DND-41 (cell line): ENCODE measurements at regions not wholly inside any gene's neighbourhood (a gene's known extent, or its start where the extent isn't known, plus 50 kb on each side); places are given as distances from the start of the nearest gene placed in this dataset.

Experiments used
- ATAC-seq: fragments of 200-7000 bp; cut with Tn5 transposase; 3 replicates; pipeline ENCODE4 v1.9.1; 2021; ENCODE audit warnings: low read depth; ENCODE audit not compliant: insufficient read depth
- DNase-seq: peaks from one replicate; pipeline ENCODE4 v3.0.0-alpha.2; 2020
- H2AFZ ChIP-seq: 2 replicates; pipeline ENCODE4 v1.6.0; 2012; ENCODE audit warnings: low read depth, low read length
- H3K27ac ChIP-seq: 2 replicates; pipeline ENCODE4 v1.5.1; 2012; ENCODE audit warnings: low read length, inconsistent platforms
- H3K27me3 ChIP-seq: fragments of 200-600 bp; sonication (generic); 2 replicates; pipeline ENCODE4 v1.6.0; 2012; ENCODE audit warnings: low read length, mild to moderate bottlenecking, inconsistent platforms; ENCODE audit not compliant: insufficient read depth, poor library complexity
- H3K36me3 ChIP-seq: 2 replicates; pipeline ENCODE4 v1.5.1; 2012; ENCODE audit warnings: low read length, inconsistent platforms; ENCODE audit not compliant: insufficient read depth
- H3K4me1 ChIP-seq: 2 replicates; pipeline ENCODE4 v1.5.1; 2012; ENCODE audit warnings: mild to moderate bottlenecking, low read length; ENCODE audit not compliant: insufficient read depth
- H3K4me2 ChIP-seq: 2 replicates; pipeline ENCODE4 v1.6.0; 2012; ENCODE audit warnings: mild to moderate bottlenecking, moderate library complexity, low read length, inconsistent platforms; ENCODE audit not compliant: insufficient read depth
- H3K4me3 ChIP-seq, 2 experiments: fragments of 200-600 bp in 1 of 2; shearing (Covaris generic) in 1 of 2; 2 replicates each; pipeline ENCODE4 v1.5.1; 2012 to 2016; ENCODE audit warnings: inconsistent platforms in 2 of 2, low read length in 2 of 2, mild to moderate bottlenecking in 2 of 2, low read depth in 1 of 2, moderate library complexity in 1 of 2
- H3K79me2 ChIP-seq: 2 replicates; pipeline ENCODE4 v1.6.0; 2012; ENCODE audit warnings: low read length, inconsistent platforms; ENCODE audit not compliant: insufficient read depth
- H3K9ac ChIP-seq: 2 replicates; pipeline ENCODE4 v1.6.0; 2012; ENCODE audit warnings: low read depth, mild to moderate bottlenecking, inconsistent platforms, low read length, moderate library complexity
- H3K9me3 ChIP-seq: 2 replicates; pipeline ENCODE4 v1.5.1; 2012; ENCODE audit warnings: low read length, moderate library complexity, mild to moderate bottlenecking, inconsistent platforms; ENCODE audit not compliant: insufficient read depth, severe bottlenecking
- H4K20me1 ChIP-seq: 2 replicates; pipeline ENCODE4 v1.6.0; 2012; ENCODE audit warnings: low read length; ENCODE audit not compliant: insufficient read depth
- CTCF ChIP-seq: IDR thresholded peaks from 2 replicates; pipeline ENCODE4 v1.5.1; 2012; ENCODE audit warnings: borderline replicate concordance, low read length, moderate library complexity, mild to moderate bottlenecking; ENCODE audit not compliant: poor library complexity, severe bottlenecking; ENCODE audit errors: extremely low read depth
- EZH2 ChIP-seq: IDR thresholded peaks from 3 replicates; pipeline ENCODE4 v1.6.1; 2012; ENCODE audit warnings: borderline replicate concordance, low read depth, mild to moderate bottlenecking, moderate library complexity, low read length, inconsistent platforms; ENCODE audit not compliant: severe bottlenecking

DNA sequence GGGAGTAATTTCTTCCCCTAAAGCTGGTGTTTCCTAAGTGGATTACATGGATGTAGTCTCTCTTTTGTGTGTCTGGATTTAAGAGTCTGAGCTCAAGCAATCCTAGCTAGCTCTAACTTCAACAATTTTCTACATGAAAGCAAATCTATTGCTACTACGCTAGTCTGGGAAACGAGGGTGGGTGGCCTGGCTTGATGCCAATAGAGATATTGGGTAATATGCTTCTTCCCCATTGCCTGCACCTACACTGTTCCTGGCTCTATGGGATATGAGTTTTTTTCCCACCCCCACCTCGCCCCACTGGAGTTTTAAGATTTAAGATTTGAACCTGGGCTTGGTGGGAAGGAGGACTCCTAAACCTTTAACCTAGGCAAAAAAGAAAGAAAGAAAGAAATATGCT, 158.8 kb downstream of the RBM46 start:
- Histone ChIP-seq H3K4me2 (no peak overlapping the region), H4K20me1 (no peaks in the 10 kb centered on the region), H3K9ac (no peak overlapping the region), H3K27me3 (no peaks in the 10 kb centered on the region), H3K4me3 (no peak overlapping the region), H3K9me3 (no peaks in the 10 kb centered on the region), H2AFZ (no peak overlapping the region), H3K36me3 (no peaks in the 10 kb centered on the region), H3K4me1 (no peaks in the 10 kb centered on the region), H3K27ac (no peak overlapping the region), H3K79me2 (no peaks in the 10 kb centered on the region)
- TF ChIP-seq EZH2 (no peak), CTCF (no peak)
- DNase-seq (no peak), ATAC-seq (no peak)

DNA sequence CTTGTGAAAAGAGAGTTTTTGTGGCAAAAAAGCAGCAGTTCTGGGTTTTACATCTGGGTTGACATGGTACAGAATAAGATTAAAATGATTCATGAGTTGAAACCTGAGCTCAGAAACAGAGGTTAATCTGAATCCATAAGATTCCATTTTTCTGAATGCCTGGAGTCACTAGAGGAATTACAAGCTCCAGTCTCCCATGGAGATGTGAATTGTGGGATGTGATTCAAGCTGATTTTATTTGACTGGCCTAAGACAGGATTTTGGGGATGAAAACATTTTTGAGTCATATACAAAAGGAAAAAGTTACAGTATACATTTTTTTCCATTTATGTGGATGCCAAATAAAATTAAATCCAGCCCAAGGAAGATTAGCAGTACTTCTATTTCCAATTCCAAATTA, 161.1 kb downstream of the RBM46 start:
- H2AFZ ChIP-seq = no peak overlapping the region
- no peak for ATAC-seq

GRCh38 chr4:154944996-154945395, 163.9 kb downstream of the RBM46 start:
- Histone ChIP-seq H3K36me3 (no peaks in the 10 kb centered on the region), H4K20me1 (no peaks in the 10 kb centered on the region), H3K4me2 (no peak overlapping the region), H3K27me3 (no peaks in the 10 kb centered on the region), H3K4me3 (no peak overlapping the region), H3K79me2 (no peaks in the 10 kb centered on the region), H2AFZ (no peak overlapping the region), H3K9me3 (peaks cover 2% of the 10 kb centered on the region), H3K9ac (no peak overlapping the region), H3K27ac (no peak overlapping the region), H3K4me1 (no peaks in the 10 kb centered on the region)
- DNase-seq = no peak
- TF ChIP-seq EZH2 (no peak), CTCF (no peak)
- no peak for ATAC-seq

More for the DNA sequence above, 161.1 kb downstream of the RBM46 start:
- H3K4me1 ChIP-seq = no peaks in the 10 kb centered on the region
- no peak overlapping the region for H3K27ac ChIP-seq
- H3K4me3 ChIP-seq = no peak overlapping the region
- H3K9ac ChIP-seq = no peak overlapping the region
- no peak for DNase-seq
- no peaks in the 10 kb centered on the region for H3K36me3 ChIP-seq
- H3K79me2 ChIP-seq = no peaks in the 10 kb centered on the region
- H3K9me3 ChIP-seq = no peaks in the 10 kb centered on the region
- no peak for TF ChIP-seq EZH2
- TF ChIP-seq CTCF = no peak
- no peak overlapping the region for H3K4me2 ChIP-seq
- no peaks in the 10 kb centered on the region for H4K20me1 ChIP-seq
- H3K27me3 ChIP-seq = no peaks in the 10 kb centered on the region

GRCh38 chr4:154946113-154946512, 165.0 kb downstream of the RBM46 start:
- ATAC-seq = no peak
- Histone ChIP-seq H3K27me3 (no peaks in the 10 kb centered on the region), H3K9me3 (peaks cover 2% of the 10 kb centered on the region), H4K20me1 (no peaks in the 10 kb centered on the region), H3K36me3 (no peaks in the 10 kb centered on the region), H3K9ac (no peak overlapping the region), H3K4me2 (no peak overlapping the region), H3K4me3 (no peak overlapping the region), H3K27ac (no peak overlapping the region), H3K79me2 (no peaks in the 10 kb centered on the region), H2AFZ (no peak overlapping the region), H3K4me1 (no peaks in the 10 kb centered on the region)
- no peak for TF ChIP-seq EZH2
- no peak for TF ChIP-seq CTCF
- DNase-seq = no peak
